ENCODE measurements at regions not wholly inside any gene's neighbourhood (a gene's known extent, or its start where the extent isn't known, plus 50 kb on each side); places are given as distances from the start of the nearest gene placed in this dataset.

DNA sequence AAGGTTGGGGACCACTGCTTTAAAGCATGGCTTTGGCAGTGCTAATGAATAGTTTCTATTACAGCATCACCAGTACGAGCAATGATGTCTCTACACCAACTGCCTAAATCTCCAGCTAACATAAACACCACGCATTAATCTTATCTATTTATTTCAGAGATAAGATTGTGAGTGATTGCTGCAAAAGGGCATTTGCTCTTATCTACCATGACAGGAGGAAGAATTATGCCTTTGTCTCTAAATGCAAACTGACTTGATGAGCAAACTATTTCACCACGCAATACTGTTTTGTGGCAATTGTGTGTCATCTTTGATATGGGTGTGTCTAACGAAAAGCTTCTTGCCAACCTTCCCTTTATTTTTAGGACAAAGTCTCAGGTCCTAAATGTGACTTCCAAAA lies 684.9 kb downstream of the SORCS1 start:
- TF ChIP-seq, protein P1, sequence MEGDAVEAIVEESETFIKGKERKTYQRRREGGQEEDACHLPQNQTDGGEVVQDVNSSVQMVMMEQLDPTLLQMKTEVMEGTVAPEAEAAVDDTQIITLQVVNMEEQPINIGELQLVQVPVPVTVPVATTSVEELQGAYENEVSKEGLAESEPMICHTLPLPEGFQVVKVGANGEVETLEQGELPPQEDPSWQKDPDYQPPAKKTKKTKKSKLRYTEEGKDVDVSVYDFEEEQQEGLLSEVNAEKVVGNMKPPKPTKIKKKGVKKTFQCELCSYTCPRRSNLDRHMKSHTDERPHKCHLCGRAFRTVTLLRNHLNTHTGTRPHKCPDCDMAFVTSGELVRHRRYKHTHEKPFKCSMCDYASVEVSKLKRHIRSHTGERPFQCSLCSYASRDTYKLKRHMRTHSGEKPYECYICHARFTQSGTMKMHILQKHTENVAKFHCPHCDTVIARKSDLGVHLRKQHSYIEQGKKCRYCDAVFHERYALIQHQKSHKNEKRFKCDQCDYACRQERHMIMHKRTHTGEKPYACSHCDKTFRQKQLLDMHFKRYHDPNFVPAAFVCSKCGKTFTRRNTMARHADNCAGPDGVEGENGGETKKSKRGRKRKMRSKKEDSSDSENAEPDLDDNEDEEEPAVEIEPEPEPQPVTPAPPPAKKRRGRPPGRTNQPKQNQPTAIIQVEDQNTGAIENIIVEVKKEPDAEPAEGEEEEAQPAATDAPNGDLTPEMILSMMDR (IDR thresholded peaks at IDR 0.05): no peak
- no peak for TF ChIP-seq POLR2A (IDR thresholded peaks at IDR 0.05)
